ENCODE measurements at regions not wholly inside any gene's neighbourhood (a gene's known extent, or its start where the extent isn't known, plus 50 kb on each side); places are given as distances from the start of the nearest gene placed in this dataset.
A peak's percentile ranks its signal among the peaks of the same experiment; 100 is the strongest.

DNA sequence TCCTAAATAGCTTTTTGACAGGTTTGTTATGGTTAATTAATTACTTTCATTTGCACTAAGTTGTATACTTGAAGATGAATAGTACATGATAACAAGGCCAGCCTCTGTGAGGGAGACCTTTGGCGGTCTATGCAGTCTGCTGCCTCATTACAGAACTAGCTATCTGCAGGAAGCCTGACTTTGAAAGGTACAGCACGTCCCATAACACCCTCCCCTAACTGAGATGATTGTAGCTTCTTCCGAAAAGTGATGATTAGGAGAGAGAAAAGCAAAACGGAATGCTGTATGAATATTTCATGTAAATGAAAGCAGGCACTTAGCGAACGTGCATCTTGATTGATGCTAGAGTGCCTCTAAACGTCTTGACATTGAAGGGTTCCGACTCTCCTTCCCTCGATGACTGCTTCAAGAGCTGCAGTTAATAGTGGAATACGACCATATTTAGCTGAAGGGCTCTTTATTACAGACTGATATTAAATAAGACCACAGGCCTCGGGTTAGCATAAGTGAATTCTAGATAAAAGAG lies 116.2 kb upstream of the TMCO5A start:
- H3K36me3 Mint-ChIP-seq: no peaks in the 10 kb centered on the region
- no peak for ATAC-seq (ENCODE audit: low read depth in 2 of 2)
- H3K27me3 Mint-ChIP-seq: no peaks in the 10 kb centered on the region
- no peak overlapping the region for H3K4me3 Mint-ChIP-seq
- H3K4me1 Mint-ChIP-seq: no peaks in the 10 kb centered on the region
- H3K27ac Mint-ChIP-seq: no peak overlapping the region
- H3K9me3 Mint-ChIP-seq: no peaks in the 10 kb centered on the region
- DNase-seq: no peak

DNA sequence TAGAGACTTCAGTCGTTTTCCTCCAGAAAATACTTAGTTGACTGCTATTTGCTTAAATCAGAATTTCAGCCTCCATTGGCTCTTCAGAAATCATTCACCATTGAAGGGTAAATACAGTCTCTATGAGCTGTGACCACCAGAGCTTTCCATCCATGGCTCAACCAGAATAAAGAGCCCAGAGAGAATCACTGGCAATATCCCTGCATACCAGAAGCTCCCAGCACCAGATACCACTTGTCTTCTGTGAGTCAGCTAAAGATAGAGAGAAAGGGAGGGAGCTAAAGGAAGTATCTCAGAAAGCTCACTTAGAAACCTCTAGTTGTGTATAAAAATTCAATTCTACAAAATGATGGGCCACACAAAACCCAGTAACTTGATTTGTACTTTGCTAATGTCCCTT lies 115.2 kb upstream of the TMCO5A start:
- H3K4me3 Mint-ChIP-seq: no peak overlapping the region
- DNase-seq (no peak), ATAC-seq (ENCODE audit: low read depth in 2 of 2) (no peak)
- no peaks in the 10 kb centered on the region for H3K4me1 Mint-ChIP-seq
- no peaks in the 10 kb centered on the region for H3K27me3 Mint-ChIP-seq
- no peaks in the 10 kb centered on the region for H3K9me3 Mint-ChIP-seq
- no peaks in the 10 kb centered on the region for H3K36me3 Mint-ChIP-seq
- peak overlapping the region in 1 of 6 donors; percentile 3 for H3K27ac Mint-ChIP-seq

- Mint-ChIP-seq H3K9me3 (no peaks in the 10 kb centered on the region), H3K36me3 (no peaks in the 10 kb centered on the region), H3K4me3 (no peak overlapping the region), H3K4me1 (no peaks in the 10 kb centered on the region), H3K27ac (no peak overlapping the region), H3K27me3 (peaks cover 0 to 4% (median 0%) of the 10 kb centered on the region in 3 donors)
- ATAC-seq (ENCODE audit: low read depth in 2 of 2) (no peak), DNase-seq (no peak)
Measured at GRCh38 chr15:37820380-37821128, 113.9 kb upstream of the TMCO5A start.

- H3K27me3 Mint-ChIP-seq: peaks cover 0 to 12% (median 0%) of the 10 kb centered on the region in 3 donors
- DNase-seq (no peak), ATAC-seq (ENCODE audit: low read depth in 2 of 2) (no peak)
- no peak overlapping the region for H3K4me3 Mint-ChIP-seq
- no peaks in the 10 kb centered on the region for H3K36me3 Mint-ChIP-seq
- no peak overlapping the region for H3K27ac Mint-ChIP-seq
- H3K9me3 Mint-ChIP-seq: no peaks in the 10 kb centered on the region
- H3K4me1 Mint-ChIP-seq: no peaks in the 10 kb centered on the region
Measured at GRCh38 chr15:37823601-37824275, 110.7 kb upstream of the TMCO5A start.

DNA sequence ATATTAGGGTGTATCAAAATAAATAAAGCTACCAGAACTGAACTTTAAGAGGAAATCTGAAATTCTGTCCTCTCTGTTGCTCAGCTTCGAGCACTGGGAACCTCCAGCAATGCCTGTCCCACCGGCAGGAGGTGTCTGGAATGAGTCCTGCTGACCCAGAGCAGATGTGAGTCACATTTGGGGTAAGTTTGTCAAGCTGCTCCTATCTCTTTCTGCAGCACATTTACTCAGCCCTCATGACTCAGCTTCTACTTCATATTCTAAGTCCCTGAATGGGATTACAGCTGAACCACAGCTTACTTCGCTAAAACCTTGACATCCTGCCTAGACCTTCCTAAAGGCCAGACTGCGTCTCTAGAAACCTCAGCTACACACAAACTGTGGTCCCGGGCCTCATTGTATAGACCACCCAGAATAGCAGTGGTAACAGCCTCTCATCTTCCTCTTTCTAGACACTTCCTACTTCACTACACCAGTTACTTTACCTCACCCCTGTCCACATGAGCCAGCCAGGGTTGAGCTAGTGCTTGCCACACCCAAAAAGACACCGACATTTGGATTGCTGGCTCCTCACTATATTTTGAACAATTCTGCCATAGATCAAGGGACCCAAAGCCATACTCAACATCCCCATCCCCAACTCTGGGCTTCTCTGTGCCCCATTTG lies 109.6 kb upstream of the TMCO5A start:
- ATAC-seq (ENCODE audit: low read depth in 2 of 2) (no peak), DNase-seq (no peak)
- H3K27me3 Mint-ChIP-seq: peaks cover 0 to 12% (median 0%) of the 10 kb centered on the region in 3 donors
- H3K9me3 Mint-ChIP-seq: no peaks in the 10 kb centered on the region
- no peaks in the 10 kb centered on the region for H3K4me1 Mint-ChIP-seq
- no peak overlapping the region for H3K27ac Mint-ChIP-seq
- H3K4me3 Mint-ChIP-seq: no peak overlapping the region
- no peaks in the 10 kb centered on the region for H3K36me3 Mint-ChIP-seq

GRCh38 chr15:37837276-37837675 lies 97.2 kb upstream of the TMCO5A start:
- Mint-ChIP-seq H3K4me1 (no peaks in the 10 kb centered on the region), H3K9me3 (peaks cover 3 to 35% (median 11%) of the 10 kb centered on the region in 7 donors), H3K36me3 (peaks cover 0 to 5% of the 10 kb centered on the region in 2 donors), H3K27ac (no peak overlapping the region), H3K4me3 (no peak overlapping the region), H3K27me3 (peaks cover 0 to 10% (median 0%) of the 10 kb centered on the region in 3 donors)
- ATAC-seq (ENCODE audit: low read depth in 2 of 2) (no peak), DNase-seq (no peak)

- ATAC-seq (ENCODE audit: low read depth in 2 of 2): no peak
Measured at GRCh38 chr15:37847776-37848175, 86.7 kb upstream of the TMCO5A start.

DNA sequence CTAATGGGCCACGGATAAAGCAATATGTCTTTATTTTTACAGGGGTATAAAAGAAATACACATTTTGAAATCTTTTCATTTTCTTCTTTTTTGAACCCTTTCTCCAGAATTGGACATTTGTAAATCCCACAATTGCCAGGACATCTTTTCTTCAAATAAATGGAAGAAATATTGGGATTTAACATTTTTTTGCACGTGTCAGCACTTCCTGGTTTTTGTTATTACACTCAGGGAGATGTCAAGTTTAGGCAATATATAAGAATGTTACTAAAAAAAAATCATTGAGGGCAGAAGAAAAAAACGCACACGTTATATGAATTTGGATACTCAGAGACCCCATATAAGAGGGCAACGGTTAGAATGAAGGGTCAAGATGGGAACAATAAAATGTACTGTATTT lies 78.3 kb upstream of the TMCO5A start:
- no peak for ATAC-seq (ENCODE audit: low read depth in 2 of 2)
- peaks cover 0 to 6% (median 0%) of the 10 kb centered on the region in 3 donors for H3K27me3 Mint-ChIP-seq
- no peak overlapping the region for H3K4me3 Mint-ChIP-seq
- H3K36me3 Mint-ChIP-seq: no peaks in the 10 kb centered on the region
- peaks cover 0 to 3% (median 2%) of the 10 kb centered on the region in 7 donors for H3K9me3 Mint-ChIP-seq
- H3K27ac Mint-ChIP-seq: no peak overlapping the region
- H3K4me1 Mint-ChIP-seq: no peaks in the 10 kb centered on the region
- DNase-seq: no peak

More at GRCh38 chr15:37847776-37848175, 86.7 kb upstream of the TMCO5A start:
- H3K4me3 Mint-ChIP-seq: no peak overlapping the region
- H3K4me1 Mint-ChIP-seq: no peaks in the 10 kb centered on the region
- H3K36me3 Mint-ChIP-seq: no peaks in the 10 kb centered on the region
- no peaks in the 10 kb centered on the region for H3K27me3 Mint-ChIP-seq
- no peak for DNase-seq
- peaks cover 0 to 12% (median 6%) of the 10 kb centered on the region in 7 donors for H3K9me3 Mint-ChIP-seq
- H3K27ac Mint-ChIP-seq: no peak overlapping the region

DNA sequence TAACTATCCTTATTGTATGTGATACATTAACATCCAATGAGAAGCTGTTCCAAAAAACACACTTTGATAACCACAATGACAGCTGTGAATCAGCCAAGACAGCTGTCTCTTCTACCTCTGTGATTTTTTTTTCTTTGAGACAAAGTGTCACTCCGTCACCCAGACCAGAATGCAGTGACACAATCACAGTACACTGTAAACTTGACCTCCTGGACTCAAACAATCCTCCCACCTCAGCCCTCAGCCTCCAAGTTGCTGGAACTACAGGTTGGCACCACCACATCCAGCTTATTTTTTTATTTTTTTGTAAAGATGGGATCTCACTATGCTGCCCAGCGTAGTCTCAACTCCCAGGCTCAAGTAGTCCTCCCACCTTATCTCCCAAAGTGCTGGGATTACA lies 73.5 kb upstream of the TMCO5A start:
- Mint-ChIP-seq H3K36me3 (no peaks in the 10 kb centered on the region), H3K27ac (no peak overlapping the region), H3K27me3 (peaks cover 0 to 9% (median 0%) of the 10 kb centered on the region in 3 donors), H3K4me3 (no peak overlapping the region), H3K9me3 (peaks cover 0 to 14% (median 6%) of the 10 kb centered on the region in 7 donors), H3K4me1 (no peaks in the 10 kb centered on the region)
- no peak for ATAC-seq (ENCODE audit: low read depth in 2 of 2)
- no peak for DNase-seq

- no peaks in the 10 kb centered on the region for H3K4me1 Mint-ChIP-seq
- peaks cover 0 to 14% (median 6%) of the 10 kb centered on the region in 7 donors for H3K9me3 Mint-ChIP-seq
- no peak overlapping the region for H3K27ac Mint-ChIP-seq
- no peak for ATAC-seq (ENCODE audit: low read depth in 2 of 2)
- no peaks in the 10 kb centered on the region for H3K36me3 Mint-ChIP-seq
- no peak overlapping the region for H3K4me3 Mint-ChIP-seq
- H3K27me3 Mint-ChIP-seq: peaks cover 0 to 18% (median 6%) of the 10 kb centered on the region in 3 donors
- no peak for DNase-seq
Measured at GRCh38 chr15:37865687-37866086, 68.8 kb upstream of the TMCO5A start.

GRCh38 chr15:37870711-37871110 lies 63.7 kb upstream of the TMCO5A start:
- ATAC-seq (ENCODE audit: low read depth in 2 of 2) (no peak), DNase-seq (no peak)
- H3K27ac Mint-ChIP-seq: no peak overlapping the region
- H3K27me3 Mint-ChIP-seq: peaks cover 0 to 13% (median 11%) of the 10 kb centered on the region in 3 donors
- H3K36me3 Mint-ChIP-seq: no peaks in the 10 kb centered on the region
- no peak overlapping the region for H3K4me3 Mint-ChIP-seq
- H3K4me1 Mint-ChIP-seq: no peaks in the 10 kb centered on the region
- H3K9me3 Mint-ChIP-seq: no peaks in the 10 kb centered on the region

DNA sequence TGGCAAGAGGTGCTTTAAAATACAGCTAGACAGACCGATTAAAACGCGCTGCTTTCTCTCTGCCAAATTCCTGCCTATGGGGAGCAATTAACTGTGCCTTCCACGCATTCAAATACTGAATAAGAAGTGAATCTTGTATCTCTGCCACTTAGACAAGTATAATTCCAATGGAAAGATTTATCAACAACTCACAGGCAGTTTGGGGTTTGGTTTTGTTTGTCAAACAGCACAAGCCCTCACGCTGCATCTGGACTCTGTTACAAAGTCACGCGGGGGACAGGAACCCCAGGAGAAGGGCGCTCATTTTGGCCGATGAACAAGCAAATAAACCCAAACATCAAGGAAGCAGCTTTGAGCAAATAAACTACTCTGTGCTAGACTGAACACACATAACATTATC lies 61.8 kb upstream of the TMCO5A start:
- H3K27ac Mint-ChIP-seq: no peak overlapping the region
- no peaks in the 10 kb centered on the region for H3K36me3 Mint-ChIP-seq
- ATAC-seq (ENCODE audit: low read depth in 2 of 2) (no peak), DNase-seq (no peak)
- H3K9me3 Mint-ChIP-seq: no peaks in the 10 kb centered on the region
- no peak overlapping the region for H3K4me3 Mint-ChIP-seq
- no peaks in the 10 kb centered on the region for H3K4me1 Mint-ChIP-seq
- H3K27me3 Mint-ChIP-seq: peaks cover 0 to 13% (median 6%) of the 10 kb centered on the region in 3 donors

DNA sequence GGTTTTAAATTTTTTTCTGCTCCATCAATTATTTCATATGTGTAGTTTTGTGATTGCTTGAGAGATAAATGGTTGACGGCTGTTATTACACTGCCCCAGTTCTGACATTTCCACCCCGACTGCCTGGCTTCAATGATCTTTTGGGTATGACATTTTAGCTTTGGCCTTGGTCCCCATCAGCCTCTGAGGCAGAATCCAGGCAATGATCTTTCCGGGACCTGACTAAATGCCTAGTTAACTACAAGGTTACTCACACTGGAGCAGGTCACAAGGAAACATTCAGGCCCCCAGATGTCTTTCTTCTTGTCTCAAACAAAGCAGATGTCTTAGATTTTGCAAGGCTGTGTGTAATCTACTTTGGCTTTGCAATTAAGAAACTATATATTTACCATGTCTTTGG lies 61.1 kb upstream of the TMCO5A start:
- Mint-ChIP-seq H3K36me3 (no peaks in the 10 kb centered on the region), H3K9me3 (no peaks in the 10 kb centered on the region), H3K27me3 (peaks cover 0 to 13% (median 0%) of the 10 kb centered on the region in 3 donors), H3K4me1 (no peaks in the 10 kb centered on the region), H3K4me3 (no peak overlapping the region), H3K27ac (no peak overlapping the region)
- DNase-seq (no peak), ATAC-seq (ENCODE audit: low read depth in 2 of 2) (no peak)

All from naive B cell (primary cell).